Epithelial cell of esophagus (primary cell): ENCODE measurements at regions not wholly inside any gene's neighbourhood (a gene's known extent, or its start where the extent isn't known, plus 50 kb on each side); places are given as distances from the start of the nearest gene placed in this dataset.

Source experiments
- DNase-seq: peaks from one replicate; pipeline ENCODE4 v3.0.0; 2010; ENCODE audit warnings: low read depth
- H3K4me3 ChIP-seq: 2 replicates; pipeline ENCODE4 v1.5.1; 2011; ENCODE audit warnings: mild to moderate bottlenecking, low read length, control low read depth
- CTCF ChIP-seq: IDR thresholded peaks from 2 replicates; pipeline ENCODE4 v1.5.1; 2011; ENCODE audit warnings: low read depth, mild to moderate bottlenecking, low read length, control low read depth, inconsistent platforms; ENCODE audit not compliant: insufficient read depth; ENCODE audit errors: missing control alignments

GRCh38 chr7:24456526-24457218, 116.6 kb upstream of the PALS2 start:
- DNase-seq: no peak
- no peak for TF ChIP-seq CTCF
- H3K4me3 ChIP-seq: no peak overlapping the region

DNA sequence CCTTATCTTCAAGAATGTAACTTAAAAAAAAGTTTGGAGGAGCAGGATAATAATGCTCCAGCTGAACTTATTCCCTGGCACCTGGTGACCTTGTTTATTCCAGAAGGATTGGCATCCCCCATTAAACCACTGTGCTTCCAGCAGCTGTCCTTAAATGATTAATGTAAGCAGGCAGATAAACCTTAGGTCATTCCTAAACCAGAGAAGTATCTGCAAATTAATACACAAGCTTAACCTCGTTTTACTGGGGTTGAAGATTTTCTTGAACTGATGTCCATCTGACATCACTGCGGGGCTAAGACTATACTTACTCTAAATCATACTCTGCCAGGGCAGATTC, 116.1 kb upstream of the PALS2 start:
- H3K4me3 ChIP-seq: no peak overlapping the region
- no peak for TF ChIP-seq CTCF
- no peak for DNase-seq

- TF ChIP-seq CTCF: no peak
- H3K4me3 ChIP-seq: no peak overlapping the region
- DNase-seq: no peak
Measured at GRCh38 chr7:24462117-24462516, 111.1 kb upstream of the PALS2 start.

- no peak for TF ChIP-seq CTCF
- no peak overlapping the region for H3K4me3 ChIP-seq
- no peak for DNase-seq
Measured at GRCh38 chr7:24462984-24463383, 110.3 kb upstream of the PALS2 start.

GRCh38 chr7:24463474-24463873, 109.8 kb upstream of the PALS2 start:
- TF ChIP-seq CTCF: no peak
- DNase-seq: no peak
- no peak overlapping the region for H3K4me3 ChIP-seq

GRCh38 chr7:24464861-24465260, 108.4 kb upstream of the PALS2 start:
- no peak for TF ChIP-seq CTCF
- DNase-seq: no peak
- no peak overlapping the region for H3K4me3 ChIP-seq

DNA sequence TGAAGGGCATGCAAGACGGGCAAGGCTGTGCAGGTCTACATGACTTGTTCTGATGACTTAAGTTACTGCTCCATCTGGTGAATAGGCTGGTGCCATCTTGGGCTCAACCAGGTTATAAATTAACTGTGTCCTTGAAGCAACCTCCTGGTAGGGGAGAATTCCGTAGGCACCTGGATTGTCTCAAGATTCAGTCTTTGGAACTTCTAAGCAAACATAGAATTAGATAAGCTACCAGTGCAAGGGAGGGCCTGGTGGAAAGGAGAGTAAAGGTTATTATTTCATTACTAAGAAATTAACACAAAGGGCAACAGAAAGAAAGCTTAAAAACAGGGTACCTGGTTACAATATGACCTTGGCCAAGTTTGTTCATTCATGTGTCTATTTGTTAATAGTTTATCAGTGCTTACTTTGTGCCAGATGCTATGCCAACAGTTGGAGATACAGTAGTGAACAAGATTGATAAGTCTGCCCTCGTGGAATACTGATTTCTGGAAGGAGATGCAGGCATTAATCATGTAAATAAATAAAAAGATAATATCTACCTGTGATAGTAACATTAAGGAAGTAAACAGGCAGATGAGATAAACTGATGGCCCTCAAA, 107.0 kb upstream of the PALS2 start:
- no peak overlapping the region for H3K4me3 ChIP-seq
- no peak for DNase-seq
- TF ChIP-seq CTCF: no peak
